HG02970 (cell line): ENCODE measurements at regions not wholly inside any gene's neighbourhood (a gene's known extent, or its start where the extent isn't known, plus 50 kb on each side); places are given as distances from the start of the nearest gene placed in this dataset.

Source experiments
- ATAC-seq: cut with Tn5 transposase; IDR thresholded peaks from one replicate; pipeline ENCODE4 v1.9.1; 2021; ENCODE audit warnings: mild to moderate bottlenecking, moderate library complexity, moderate number of reproducible peaks; ENCODE audit not compliant: unreplicated experiment, low FRiP score

- no peak for ATAC-seq
Measured at GRCh38 chr11:19445771-19446170, 205.0 kb upstream of the E2F8 start.

- no peak for ATAC-seq
Measured at GRCh38 chr11:19444231-19444630, 203.5 kb upstream of the E2F8 start.

GRCh38 chr11:19442554-19442910, 201.8 kb upstream of the E2F8 start:
- no peak for ATAC-seq

GRCh38 chr11:19441752-19442553, 201.2 kb upstream of the E2F8 start:
- peak; percentile 98 for ATAC-seq

GRCh38 chr11:19441288-19441687, 200.5 kb upstream of the E2F8 start:
- no peak for ATAC-seq

- ATAC-seq: no peak
Measured at GRCh38 chr11:19437760-19438159, 197.0 kb upstream of the E2F8 start.

- no peak for ATAC-seq
Measured at GRCh38 chr11:19436932-19437331, 196.2 kb upstream of the E2F8 start.

- no peak for ATAC-seq
Measured at GRCh38 chr11:19435306-19435989, 194.7 kb upstream of the E2F8 start.

GRCh38 chr11:19433791-19434190, 193.0 kb upstream of the E2F8 start:
- no peak for ATAC-seq

GRCh38 chr11:19433367-19433766, 192.6 kb upstream of the E2F8 start:
- ATAC-seq: peak; percentile 47

- peak; percentile 66 for ATAC-seq
Measured at GRCh38 chr11:19432370-19433061, 191.8 kb upstream of the E2F8 start.

GRCh38 chr11:19430754-19431398, 190.1 kb upstream of the E2F8 start:
- no peak for ATAC-seq

- no peak for ATAC-seq
Measured at GRCh38 chr11:19430346-19430745, 189.6 kb upstream of the E2F8 start.

- ATAC-seq: no peak
Measured at GRCh38 chr11:19429108-19429760, 188.5 kb upstream of the E2F8 start.

GRCh38 chr11:19428206-19429002, 187.7 kb upstream of the E2F8 start:
- no peak for ATAC-seq

GRCh38 chr11:19426756-19427403, 186.1 kb upstream of the E2F8 start:
- ATAC-seq: no peak

GRCh38 chr11:19426011-19426755, 185.4 kb upstream of the E2F8 start:
- no peak for ATAC-seq

GRCh38 chr11:19422276-19422675, 181.5 kb upstream of the E2F8 start:
- no peak for ATAC-seq
